Right atrium auricular region (tissue), 2 donors: ENCODE measurements at regions not wholly inside any gene's neighbourhood (a gene's known extent, or its start where the extent isn't known, plus 50 kb on each side); places are given as distances from the start of the nearest gene placed in this dataset.
"Not testable (repeated sequence)": the region's sequence is repeated elsewhere in the genome, so short reads cannot be mapped to it uniquely, and the experiment has no call there.

Experiments
- DNase-seq: peaks from one replicate; pipeline ENCODE4 v3.0.0-alpha.2; 2019; ENCODE audit warnings: low spot score
- H3K27ac ChIP-seq, 2 donors: fragments of 200-600 bp; sonication (generic); 1 replicate in 1 of 2; 2 replicates in 1 of 2; pipeline ENCODE4 v1.5.1; 2016 to 2019
- H3K27me3 ChIP-seq, 2 donors: fragments of 200-600 bp; sonication (generic); one replicate each; pipeline versions ENCODE4 v1.5.1 to v1.6.0; 2017 to 2019
- H3K36me3 ChIP-seq: fragments of 200-600 bp; sonication (generic); one replicate; pipeline ENCODE4 v1.5.1; 2016
- H3K4me1 ChIP-seq, 2 donors: fragments of 200-600 bp; sonication (generic); one replicate each; pipeline versions ENCODE4 v1.5.1 to v1.6.0; 2017 to 2019
- H3K4me3 ChIP-seq, 2 donors: fragments of 200-600 bp; sonication (generic); 1 replicate in 1 of 2; 2 replicates in 1 of 2; pipeline ENCODE4 v1.5.1; 2017 to 2019; ENCODE audit warnings: mild to moderate bottlenecking in 1 of 2, moderate library complexity in 1 of 2
- H3K9me3 ChIP-seq, 2 donors: fragments of 200-600 bp; sonication (generic); one replicate each; pipeline ENCODE4 v1.5.1; 2019
- TF ChIP-seq, protein P1 (sequence below), 2 donors: fragments of 200-600 bp; sonication (generic); IDR thresholded peaks; one replicate each; pipeline ENCODE4 v1.5.1; 2019; ENCODE audit warnings: antibody characterized with exemption in 2 of 2

DNA sequence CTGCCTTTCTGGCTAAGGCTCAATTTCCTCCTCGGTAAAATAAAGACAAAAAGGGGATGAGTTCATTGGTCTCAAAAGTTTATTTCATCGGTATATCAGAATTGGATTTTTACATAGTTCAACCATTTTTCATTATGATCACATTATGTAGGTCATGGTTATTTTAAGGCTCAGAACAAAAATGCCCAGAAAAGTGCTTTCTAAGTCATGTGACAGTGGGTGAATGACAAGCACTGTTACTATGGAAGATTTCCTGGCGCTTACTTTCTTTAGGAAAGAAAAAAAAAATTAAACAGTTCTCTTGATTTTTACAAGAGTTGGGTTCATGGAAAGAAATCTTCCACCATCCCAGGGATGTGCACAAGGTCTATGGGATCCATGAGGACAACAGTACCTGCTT lies 117.9 kb upstream of the CES5A start:
- TF ChIP-seq, protein P1, sequence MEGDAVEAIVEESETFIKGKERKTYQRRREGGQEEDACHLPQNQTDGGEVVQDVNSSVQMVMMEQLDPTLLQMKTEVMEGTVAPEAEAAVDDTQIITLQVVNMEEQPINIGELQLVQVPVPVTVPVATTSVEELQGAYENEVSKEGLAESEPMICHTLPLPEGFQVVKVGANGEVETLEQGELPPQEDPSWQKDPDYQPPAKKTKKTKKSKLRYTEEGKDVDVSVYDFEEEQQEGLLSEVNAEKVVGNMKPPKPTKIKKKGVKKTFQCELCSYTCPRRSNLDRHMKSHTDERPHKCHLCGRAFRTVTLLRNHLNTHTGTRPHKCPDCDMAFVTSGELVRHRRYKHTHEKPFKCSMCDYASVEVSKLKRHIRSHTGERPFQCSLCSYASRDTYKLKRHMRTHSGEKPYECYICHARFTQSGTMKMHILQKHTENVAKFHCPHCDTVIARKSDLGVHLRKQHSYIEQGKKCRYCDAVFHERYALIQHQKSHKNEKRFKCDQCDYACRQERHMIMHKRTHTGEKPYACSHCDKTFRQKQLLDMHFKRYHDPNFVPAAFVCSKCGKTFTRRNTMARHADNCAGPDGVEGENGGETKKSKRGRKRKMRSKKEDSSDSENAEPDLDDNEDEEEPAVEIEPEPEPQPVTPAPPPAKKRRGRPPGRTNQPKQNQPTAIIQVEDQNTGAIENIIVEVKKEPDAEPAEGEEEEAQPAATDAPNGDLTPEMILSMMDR (IDR thresholded peaks at IDR 0.05) = no peak

GRCh38 chr16:55992551-55992950 lies 117.4 kb upstream of the CES5A start:
- no peaks in the 10 kb centered on the region for H3K36me3 ChIP-seq
- no peaks in the 10 kb centered on the region for H3K9me3 ChIP-seq
- H3K4me1 ChIP-seq = no peaks in the 10 kb centered on the region
- H3K4me3 ChIP-seq = no peak overlapping the region
- TF ChIP-seq, protein P1 (IDR thresholded peaks at IDR 0.05) = no peak
- DNase-seq = no peak
- no peak overlapping the region for H3K27ac ChIP-seq
- no peaks in the 10 kb centered on the region for H3K27me3 ChIP-seq

More for the DNA sequence above, 117.9 kb upstream of the CES5A start:
- Histone ChIP-seq H3K27me3 (no peaks in the 10 kb centered on the region), H3K9me3 (no peaks in the 10 kb centered on the region), H3K36me3 (no peaks in the 10 kb centered on the region), H3K27ac (no peak overlapping the region), H3K4me3 (no peak overlapping the region), H3K4me1 (no peaks in the 10 kb centered on the region)
- DNase-seq = no peak

DNA sequence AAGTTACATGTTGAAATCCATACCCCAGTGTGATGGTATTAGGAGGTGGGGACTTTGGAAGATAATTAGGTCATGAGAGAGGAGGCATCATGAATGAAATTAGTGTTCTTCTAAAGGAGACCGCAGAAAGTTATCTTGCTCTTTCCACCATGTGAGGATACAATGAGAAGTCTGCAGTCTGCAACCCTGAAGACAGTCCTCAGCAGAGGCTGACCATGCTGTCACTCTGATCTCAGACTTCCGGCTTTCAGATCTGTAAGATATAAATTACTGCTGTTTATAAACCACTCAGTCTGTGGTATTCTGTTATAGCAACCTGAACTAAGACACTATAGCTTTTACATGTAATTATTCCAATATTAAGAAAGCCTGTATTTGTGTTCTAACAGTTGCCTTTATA lies 116.7 kb upstream of the CES5A start:
- H3K36me3 ChIP-seq = no peaks in the 10 kb centered on the region
- no peak overlapping the region for H3K27ac ChIP-seq
- TF ChIP-seq, protein P1 (IDR thresholded peaks at IDR 0.05) = no peak
- H3K27me3 ChIP-seq = no peaks in the 10 kb centered on the region
- H3K4me1 ChIP-seq = no peaks in the 10 kb centered on the region
- no peak overlapping the region for H3K4me3 ChIP-seq
- no peaks in the 10 kb centered on the region for H3K9me3 ChIP-seq
- DNase-seq = no peak

DNA sequence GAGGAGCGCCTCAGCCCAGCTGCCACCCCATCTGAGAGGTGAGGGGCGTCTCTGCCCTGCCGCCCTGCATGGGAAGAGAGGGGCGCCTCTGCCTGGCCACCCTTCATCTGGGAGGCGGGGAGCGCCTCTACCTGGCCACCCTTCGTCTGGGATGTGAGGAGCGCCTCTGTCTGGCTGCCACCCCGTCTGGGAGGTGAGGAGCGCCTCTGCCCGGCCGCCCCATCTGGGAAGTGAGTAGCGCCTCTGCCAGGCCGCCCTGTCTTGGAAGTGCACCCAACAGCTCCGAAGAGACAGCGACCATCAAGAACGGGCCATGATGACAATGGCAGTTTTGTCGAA lies 114.4 kb upstream of the CES5A start:
- H3K4me1 ChIP-seq = no peaks in the 10 kb centered on the region
- H3K9me3 ChIP-seq = no peaks in the 10 kb centered on the region
- H3K36me3 ChIP-seq = no peaks in the 10 kb centered on the region
- no peaks in the 10 kb centered on the region for H3K27me3 ChIP-seq
- no peak overlapping the region for H3K27ac ChIP-seq
- DNase-seq = no peak
- TF ChIP-seq, protein P1 (IDR thresholded peaks at IDR 0.05) = no peak
- no peak overlapping the region for H3K4me3 ChIP-seq

- H3K36me3 ChIP-seq, H3K4me1 ChIP-seq, H3K27me3 ChIP-seq, H3K4me3 ChIP-seq, H3K27ac ChIP-seq, DNase-seq, H3K9me3 ChIP-seq: not testable (repeated sequence)
Measured at GRCh38 chr16:55988850-55989568, 113.8 kb upstream of the CES5A start.

GRCh38 chr16:55988013-55988412 lies 112.8 kb upstream of the CES5A start:
- TF ChIP-seq, protein P1 (IDR thresholded peaks at IDR 0.05) = no peak
- Histone ChIP-seq H3K27me3 (no peaks in the 10 kb centered on the region), H3K27ac (no peak overlapping the region), H3K4me1 (no peaks in the 10 kb centered on the region), H3K36me3 (no peaks in the 10 kb centered on the region), H3K9me3 (no peaks in the 10 kb centered on the region), H3K4me3 (no peak overlapping the region)
- no peak for DNase-seq
